Endothelial cell (in vitro differentiated cells): ENCODE measurements at regions not wholly inside any gene's neighbourhood (a gene's known extent, or its start where the extent isn't known, plus 50 kb on each side); places are given as distances from the start of the nearest gene placed in this dataset.

Experiments
- DNase-seq: peaks from one replicate; pipeline ENCODE4 v3.0.0; 2021; ENCODE audit warnings: low spot score
- H3K27ac Mint-ChIP-seq: one replicate; pipeline ENCODE4 v1.8.0; 2021; ENCODE audit warnings: mixed read lengths, inconsistent platforms; ENCODE audit not compliant: unreplicated experiment
- H3K27me3 Mint-ChIP-seq: one replicate; pipeline ENCODE4 v1.8.0; 2021; ENCODE audit warnings: mild to moderate bottlenecking, moderate library complexity, mixed read lengths, inconsistent platforms; ENCODE audit not compliant: unreplicated experiment
- H3K36me3 Mint-ChIP-seq: one replicate; pipeline ENCODE4 v1.8.0; 2021; ENCODE audit warnings: mild to moderate bottlenecking, low read depth, mixed read lengths, inconsistent platforms; ENCODE audit not compliant: unreplicated experiment
- H3K4me1 Mint-ChIP-seq: one replicate; pipeline ENCODE4 v1.8.0; 2021; ENCODE audit warnings: mild to moderate bottlenecking, mixed read lengths, inconsistent platforms; ENCODE audit not compliant: unreplicated experiment
- H3K4me3 Mint-ChIP-seq: one replicate; pipeline ENCODE4 v1.8.0; 2021; ENCODE audit warnings: mild to moderate bottlenecking, mixed read lengths, inconsistent platforms; ENCODE audit not compliant: unreplicated experiment
- H3K9me3 Mint-ChIP-seq: one replicate; pipeline ENCODE4 v1.8.0; 2021; ENCODE audit warnings: mixed read lengths, inconsistent platforms; ENCODE audit not compliant: unreplicated experiment
- TF ChIP-seq, protein P1 (sequence below): fragments of 200-600 bp; sonication (generic); IDR thresholded peaks from one replicate; pipeline ENCODE4 v1.5.0; 2021; ENCODE audit warnings: antibody characterized with exemption; ENCODE audit not compliant: unreplicated experiment

DNA sequence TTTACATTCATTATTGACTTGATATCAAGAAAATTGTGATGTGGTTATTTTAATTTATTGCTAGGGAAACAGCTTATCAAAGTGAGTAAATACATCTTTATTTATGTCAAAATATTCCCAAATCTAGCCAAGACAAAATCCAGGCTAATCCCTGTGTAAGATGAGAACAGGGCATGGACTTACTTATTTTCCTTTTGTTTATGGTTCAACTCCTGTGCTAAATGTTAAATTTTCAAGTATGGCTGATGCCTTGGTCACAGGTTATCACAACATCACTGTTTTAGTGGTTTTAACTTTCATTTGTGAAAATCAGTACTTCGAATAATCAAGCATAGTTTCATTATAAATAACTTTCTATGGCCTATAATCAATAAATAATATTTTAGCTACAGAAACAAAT lies 657.0 kb upstream of the SYT4 start:
- TF ChIP-seq, protein P1, sequence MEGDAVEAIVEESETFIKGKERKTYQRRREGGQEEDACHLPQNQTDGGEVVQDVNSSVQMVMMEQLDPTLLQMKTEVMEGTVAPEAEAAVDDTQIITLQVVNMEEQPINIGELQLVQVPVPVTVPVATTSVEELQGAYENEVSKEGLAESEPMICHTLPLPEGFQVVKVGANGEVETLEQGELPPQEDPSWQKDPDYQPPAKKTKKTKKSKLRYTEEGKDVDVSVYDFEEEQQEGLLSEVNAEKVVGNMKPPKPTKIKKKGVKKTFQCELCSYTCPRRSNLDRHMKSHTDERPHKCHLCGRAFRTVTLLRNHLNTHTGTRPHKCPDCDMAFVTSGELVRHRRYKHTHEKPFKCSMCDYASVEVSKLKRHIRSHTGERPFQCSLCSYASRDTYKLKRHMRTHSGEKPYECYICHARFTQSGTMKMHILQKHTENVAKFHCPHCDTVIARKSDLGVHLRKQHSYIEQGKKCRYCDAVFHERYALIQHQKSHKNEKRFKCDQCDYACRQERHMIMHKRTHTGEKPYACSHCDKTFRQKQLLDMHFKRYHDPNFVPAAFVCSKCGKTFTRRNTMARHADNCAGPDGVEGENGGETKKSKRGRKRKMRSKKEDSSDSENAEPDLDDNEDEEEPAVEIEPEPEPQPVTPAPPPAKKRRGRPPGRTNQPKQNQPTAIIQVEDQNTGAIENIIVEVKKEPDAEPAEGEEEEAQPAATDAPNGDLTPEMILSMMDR = no peak
- H3K4me3 Mint-ChIP-seq = no peak overlapping the region
- H3K27ac Mint-ChIP-seq = no peak overlapping the region
- DNase-seq = no peak
- H3K4me1 Mint-ChIP-seq = no peaks in the 10 kb centered on the region
- H3K27me3 Mint-ChIP-seq = no peaks in the 10 kb centered on the region
- H3K36me3 Mint-ChIP-seq = no peaks in the 10 kb centered on the region
- H3K9me3 Mint-ChIP-seq = no peaks in the 10 kb centered on the region

DNA sequence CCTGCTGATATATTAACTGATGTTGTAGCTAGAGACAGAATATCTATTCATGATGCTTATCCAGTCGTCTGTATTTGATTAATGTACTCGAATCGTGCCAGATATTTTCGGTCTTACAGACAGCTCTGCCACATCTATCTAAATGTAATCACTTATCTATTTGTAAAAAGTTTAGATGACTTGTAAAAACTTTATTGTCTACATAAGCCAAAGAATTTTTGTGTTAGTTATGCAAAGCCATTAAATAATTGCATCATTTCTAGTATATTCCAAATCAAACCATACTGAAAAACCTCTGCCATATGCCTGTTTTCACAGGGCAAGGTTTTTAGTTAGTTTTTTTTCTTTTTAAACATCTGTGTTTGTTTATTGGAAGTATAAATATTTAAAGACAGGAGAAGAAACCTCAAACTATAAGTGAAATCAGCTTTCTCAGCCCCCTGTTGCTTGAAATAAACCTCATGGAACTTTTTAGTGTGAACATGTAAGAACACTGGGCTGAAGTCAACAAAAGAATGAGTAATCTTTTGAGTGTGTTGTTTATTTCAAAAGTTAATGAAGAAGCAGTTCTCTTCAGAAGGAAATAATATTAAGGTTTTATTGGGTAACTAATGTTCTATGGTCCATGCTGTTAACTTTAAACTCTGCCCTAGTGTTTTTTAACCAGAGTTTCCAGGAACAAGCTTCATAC lies 657.6 kb upstream of the SYT4 start:
- TF ChIP-seq, protein P1 = no peak
- Mint-ChIP-seq H3K27me3 (no peaks in the 10 kb centered on the region), H3K36me3 (no peaks in the 10 kb centered on the region), H3K4me3 (no peak overlapping the region), H3K4me1 (no peaks in the 10 kb centered on the region), H3K9me3 (no peaks in the 10 kb centered on the region), H3K27ac (no peak overlapping the region)
- no peak for DNase-seq

DNA sequence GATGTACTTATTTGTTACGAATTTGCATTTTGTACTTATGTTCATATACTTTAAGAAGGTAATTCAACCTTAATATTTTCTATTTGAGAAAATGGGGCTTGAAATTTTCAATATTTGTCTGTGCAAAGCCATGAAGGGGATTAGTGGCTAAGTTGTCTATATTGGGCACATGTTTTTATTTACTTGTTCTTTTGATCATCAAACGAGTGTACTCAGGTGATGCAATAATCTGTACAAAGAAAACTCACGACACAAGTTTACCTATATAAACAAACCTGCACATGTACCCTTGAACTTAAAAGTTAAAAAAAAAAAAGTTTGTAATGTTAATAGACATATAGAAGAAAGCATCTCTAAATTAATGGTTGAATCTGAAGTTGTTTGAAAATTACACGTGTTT lies 658.9 kb upstream of the SYT4 start:
- no peak for DNase-seq
- Mint-ChIP-seq H3K27me3 (no peaks in the 10 kb centered on the region), H3K4me3 (no peak overlapping the region), H3K27ac (no peak overlapping the region), H3K4me1 (no peaks in the 10 kb centered on the region), H3K36me3 (no peaks in the 10 kb centered on the region), H3K9me3 (no peaks in the 10 kb centered on the region)
- TF ChIP-seq, protein P1 = no peak

DNA sequence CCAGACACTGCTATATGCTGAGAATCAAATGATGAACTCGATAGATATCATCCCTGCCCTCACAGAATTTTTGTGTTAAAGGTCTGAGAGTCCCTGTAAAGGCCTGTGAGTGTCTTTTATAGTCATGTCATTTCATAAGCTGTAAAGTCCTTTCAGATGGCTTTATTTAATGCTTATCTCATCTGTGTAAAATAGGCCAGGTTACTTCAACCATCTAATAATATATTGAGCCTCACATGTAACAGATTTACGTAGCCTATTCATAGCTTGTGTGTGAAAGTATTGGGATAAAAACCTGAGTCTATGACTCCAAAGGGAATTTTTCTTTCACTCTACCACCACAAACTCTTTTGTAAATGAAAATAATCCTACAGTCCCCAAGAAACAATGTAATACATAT lies 672.0 kb upstream of the SYT4 start:
- H3K27me3 Mint-ChIP-seq = no peaks in the 10 kb centered on the region
- no peaks in the 10 kb centered on the region for H3K9me3 Mint-ChIP-seq
- no peak for DNase-seq
- H3K27ac Mint-ChIP-seq = no peak overlapping the region
- no peaks in the 10 kb centered on the region for H3K36me3 Mint-ChIP-seq
- no peak overlapping the region for H3K4me3 Mint-ChIP-seq
- no peaks in the 10 kb centered on the region for H3K4me1 Mint-ChIP-seq
- TF ChIP-seq, protein P1 = no peak

DNA sequence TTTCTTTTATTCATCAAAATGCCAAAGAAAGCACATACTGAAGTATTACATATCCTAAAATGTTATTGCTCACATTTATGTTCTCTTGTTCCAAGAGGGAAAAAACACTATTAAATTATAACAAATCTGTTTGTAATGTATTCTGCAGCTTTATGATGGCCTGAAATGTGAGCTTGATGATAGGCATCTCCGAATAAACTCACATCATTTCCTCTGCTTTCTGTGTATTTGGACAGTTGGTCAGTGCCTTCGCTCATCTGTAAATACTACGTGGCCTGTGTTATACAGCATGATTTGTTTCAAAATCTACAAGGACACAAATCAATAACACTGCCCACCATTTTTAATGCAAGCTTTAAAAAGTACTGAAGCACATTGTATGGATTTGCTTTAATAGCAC lies 672.8 kb upstream of the SYT4 start:
- DNase-seq = no peak
- no peaks in the 10 kb centered on the region for H3K27me3 Mint-ChIP-seq
- no peaks in the 10 kb centered on the region for H3K4me1 Mint-ChIP-seq
- no peak overlapping the region for H3K27ac Mint-ChIP-seq
- H3K36me3 Mint-ChIP-seq = no peaks in the 10 kb centered on the region
- TF ChIP-seq, protein P1 = no peak
- H3K9me3 Mint-ChIP-seq = no peaks in the 10 kb centered on the region
- H3K4me3 Mint-ChIP-seq = no peak overlapping the region
